ENCODE measurements at regions not wholly inside any gene's neighbourhood (a gene's known extent, or its start where the extent isn't known, plus 50 kb on each side); places are given as distances from the start of the nearest gene placed in this dataset.
A peak's percentile ranks its signal among the peaks of the same experiment; 100 is the strongest.

DNA sequence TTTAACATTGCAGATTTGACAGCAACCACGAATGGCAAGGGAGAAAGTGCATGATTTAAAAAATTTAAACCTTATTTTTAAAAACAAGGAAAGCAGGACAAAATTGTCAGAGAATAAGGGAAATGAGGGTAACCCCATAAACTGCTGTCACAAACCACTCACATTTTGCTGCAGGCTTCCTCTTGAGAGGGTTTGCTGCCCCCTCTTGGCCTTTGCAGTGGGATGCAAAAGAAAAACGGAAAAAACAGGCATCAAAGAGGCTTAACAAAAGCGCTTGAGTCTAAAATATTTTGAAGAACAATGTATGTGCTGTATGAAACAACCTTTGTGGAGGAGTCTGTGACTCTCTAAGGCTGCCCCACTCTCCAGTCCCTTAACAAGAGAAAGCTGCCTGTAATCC lies 91.6 kb downstream of the TMX3 start:
- DNase-seq (ENCODE audit: low spot score), result peak; percentile 83

DNA sequence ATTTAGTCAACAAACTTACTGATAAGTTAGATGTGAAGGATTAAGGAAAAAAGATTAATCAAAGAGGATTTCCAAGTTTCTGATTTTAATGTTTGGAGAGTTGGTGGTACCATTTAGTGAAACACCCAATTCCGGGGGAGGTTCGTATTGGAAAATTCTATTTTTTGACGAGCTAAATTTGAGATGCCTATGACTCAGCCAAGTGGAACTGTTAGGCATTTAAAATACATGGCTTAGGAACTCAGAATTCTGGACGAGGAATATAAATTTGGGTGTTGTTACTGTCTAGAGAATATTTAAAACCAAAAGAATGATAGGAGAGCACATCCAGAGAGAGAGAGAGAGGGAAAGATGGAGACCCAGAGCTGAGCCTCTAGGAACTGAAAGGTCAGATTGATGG lies 103.6 kb downstream of the TMX3 start:
- no peak for DNase-seq (ENCODE audit: low spot score)

DNA sequence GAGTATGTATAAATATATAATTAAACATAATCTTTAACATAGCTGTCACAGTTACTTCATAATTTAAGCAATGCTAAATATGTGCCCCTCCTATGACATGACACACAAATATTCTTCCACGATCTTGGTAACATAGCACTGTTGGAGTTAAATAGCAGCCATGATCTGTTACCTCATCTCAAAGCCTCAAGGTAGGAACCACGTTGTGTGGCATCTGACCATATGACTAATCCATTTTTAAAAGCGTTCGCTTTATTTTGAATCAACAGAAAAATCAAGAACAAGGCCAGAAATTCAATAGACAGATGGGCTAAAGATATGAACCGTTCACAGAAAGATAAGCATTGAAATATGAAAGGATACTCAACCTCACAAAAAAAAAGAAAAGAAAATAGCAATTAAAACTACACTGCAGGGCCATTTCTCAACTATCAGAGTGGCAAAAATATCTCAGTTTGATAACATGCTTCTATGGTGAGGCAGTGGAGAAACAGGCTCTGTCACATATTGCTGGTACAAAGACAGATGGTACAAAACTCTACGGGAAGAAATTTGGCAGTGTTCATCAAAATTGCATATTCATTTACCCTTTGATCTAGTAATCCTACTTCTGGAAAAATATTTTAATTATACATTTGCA lies 105.9 kb downstream of the TMX3 start:
- no peak for DNase-seq (ENCODE audit: low spot score)

DNA sequence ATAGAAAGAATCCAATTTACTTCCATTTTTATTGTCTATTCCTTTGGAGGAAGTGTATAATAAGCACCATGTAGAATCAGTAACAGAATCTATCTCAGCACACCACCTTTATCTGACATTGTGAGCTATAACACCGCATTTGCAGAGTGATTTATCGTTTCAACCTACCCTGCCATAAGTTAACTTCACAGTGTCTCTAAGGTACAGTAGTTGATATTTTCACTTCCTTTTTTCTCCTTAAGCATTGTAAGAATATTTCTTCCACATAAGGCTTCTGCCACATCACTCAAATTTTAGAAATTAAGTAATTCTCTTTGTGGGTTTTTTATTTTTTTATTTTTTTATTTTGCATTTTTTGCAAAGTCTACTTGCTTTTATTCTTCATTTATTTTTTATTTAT lies 107.1 kb downstream of the TMX3 start:
- no peak for DNase-seq (ENCODE audit: low spot score)

DNA sequence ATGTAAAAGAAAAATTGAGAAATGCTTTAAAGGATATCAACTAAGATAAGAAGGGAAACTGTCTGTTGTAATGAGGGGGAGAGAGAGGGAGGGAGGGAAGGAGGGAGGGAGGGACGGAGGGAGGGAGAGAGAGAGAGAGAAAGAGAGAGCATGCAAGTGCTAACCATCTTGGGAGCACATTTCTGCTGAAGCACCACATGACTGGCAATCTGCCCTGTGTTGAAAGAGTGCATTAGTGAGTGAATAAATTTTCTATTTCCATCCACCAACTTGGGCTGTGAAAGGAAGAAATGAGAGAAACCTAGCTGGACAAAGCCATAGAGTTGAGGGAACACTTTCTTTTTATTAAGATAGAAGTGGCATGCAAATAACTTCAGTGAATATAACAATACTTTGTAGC lies 110.7 kb downstream of the TMX3 start:
- DNase-seq (ENCODE audit: low spot score), result no peak

DNA sequence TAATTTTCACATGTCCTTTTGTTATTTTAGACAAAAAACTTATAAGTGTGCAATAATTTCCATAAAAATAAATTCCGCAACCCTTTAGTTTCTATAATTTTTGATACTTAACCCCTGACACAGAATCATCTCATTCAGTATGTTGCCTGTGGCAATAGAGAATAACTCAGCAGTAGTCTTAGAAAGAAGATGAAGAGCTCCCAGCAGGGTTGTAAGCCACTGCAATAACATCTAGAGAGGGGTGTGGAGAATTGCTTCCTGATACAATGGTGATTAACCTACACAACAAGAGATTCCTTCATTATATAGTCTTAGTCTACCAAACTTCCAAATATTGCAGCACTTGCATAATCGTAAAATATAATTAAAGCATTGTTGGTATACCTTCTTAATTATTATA lies 118.9 kb downstream of the TMX3 start:
- no peak for DNase-seq (ENCODE audit: low spot score)

DNA sequence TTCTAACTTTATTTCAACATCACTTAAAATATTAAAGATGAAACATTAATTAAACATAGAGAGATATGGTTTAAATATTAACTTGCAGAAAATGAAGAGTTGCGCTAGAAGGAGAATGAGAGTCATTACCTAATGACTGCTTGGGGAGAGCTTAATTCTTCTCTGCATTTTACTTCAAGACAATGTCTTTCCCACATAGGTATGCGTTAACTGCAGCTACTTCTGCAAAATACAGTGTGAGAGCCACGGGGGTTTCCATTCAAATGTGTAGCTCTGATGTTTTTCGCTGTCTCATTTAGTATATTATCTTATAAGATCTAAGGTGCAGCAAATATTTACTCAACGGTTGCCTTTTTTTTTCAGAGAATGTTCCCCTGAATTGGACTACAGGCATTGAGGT lies 126.7 kb downstream of the TMX3 start:
- no peak for DNase-seq (ENCODE audit: low spot score)

DNA sequence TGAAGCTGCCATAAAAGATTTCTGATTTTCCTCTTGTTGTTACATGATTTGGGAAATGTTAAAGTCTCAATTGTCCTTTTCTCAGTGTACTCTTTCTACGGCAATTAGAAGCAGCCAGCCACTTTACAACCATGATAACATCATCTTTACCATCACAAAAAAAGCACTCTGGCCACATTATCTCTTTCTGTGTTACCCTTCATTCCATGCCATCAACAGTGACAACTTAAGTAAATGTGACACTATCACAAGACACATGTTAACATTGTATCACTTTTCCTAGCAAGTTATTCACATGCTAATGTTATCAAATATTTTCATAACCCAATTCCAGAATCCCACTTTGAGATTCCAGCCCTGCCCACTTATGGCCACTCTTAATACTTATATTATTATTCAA lies 131.2 kb downstream of the TMX3 start:
- DNase-seq (ENCODE audit: low spot score), result no peak

DNA sequence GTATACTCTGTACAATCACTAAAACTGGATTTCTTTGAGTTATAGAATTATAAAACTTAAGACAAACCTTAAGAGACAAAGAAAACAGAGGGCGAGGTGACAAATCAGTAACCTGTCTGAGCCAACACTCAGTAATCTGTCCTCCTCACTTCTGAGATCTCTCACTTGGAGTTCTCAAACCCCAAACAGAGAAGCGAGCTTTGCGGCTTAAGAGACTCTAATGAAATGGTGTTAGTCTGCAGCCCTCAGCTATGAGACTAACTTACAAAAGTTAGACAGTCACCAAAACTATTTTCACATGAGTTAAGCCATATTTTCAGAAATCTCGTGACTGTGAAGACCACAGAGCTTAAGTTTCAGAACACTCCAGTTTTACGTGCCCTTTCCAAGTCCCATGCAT lies 140.6 kb downstream of the TMX3 start:
- no peak for DNase-seq (ENCODE audit: low spot score)

DNA sequence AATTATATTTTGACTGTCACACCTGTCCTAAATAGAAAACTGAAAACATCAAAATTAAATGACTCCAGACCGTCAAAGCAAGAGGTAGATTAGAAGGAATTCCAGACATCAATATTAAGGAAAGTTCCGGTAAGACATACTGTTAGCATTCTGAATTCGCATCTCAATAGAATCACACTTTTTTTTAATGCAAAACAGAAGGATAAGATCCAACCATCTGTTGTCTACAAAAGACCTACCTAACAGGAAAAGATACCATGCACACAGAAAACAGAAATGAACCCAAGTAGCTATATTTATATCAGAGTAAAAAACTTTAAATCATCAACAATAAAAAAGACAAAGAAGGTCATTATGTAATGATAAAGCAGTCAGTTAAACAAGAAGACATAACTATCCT lies 145.0 kb downstream of the TMX3 start:
- no peak for DNase-seq (ENCODE audit: low spot score)

DNA sequence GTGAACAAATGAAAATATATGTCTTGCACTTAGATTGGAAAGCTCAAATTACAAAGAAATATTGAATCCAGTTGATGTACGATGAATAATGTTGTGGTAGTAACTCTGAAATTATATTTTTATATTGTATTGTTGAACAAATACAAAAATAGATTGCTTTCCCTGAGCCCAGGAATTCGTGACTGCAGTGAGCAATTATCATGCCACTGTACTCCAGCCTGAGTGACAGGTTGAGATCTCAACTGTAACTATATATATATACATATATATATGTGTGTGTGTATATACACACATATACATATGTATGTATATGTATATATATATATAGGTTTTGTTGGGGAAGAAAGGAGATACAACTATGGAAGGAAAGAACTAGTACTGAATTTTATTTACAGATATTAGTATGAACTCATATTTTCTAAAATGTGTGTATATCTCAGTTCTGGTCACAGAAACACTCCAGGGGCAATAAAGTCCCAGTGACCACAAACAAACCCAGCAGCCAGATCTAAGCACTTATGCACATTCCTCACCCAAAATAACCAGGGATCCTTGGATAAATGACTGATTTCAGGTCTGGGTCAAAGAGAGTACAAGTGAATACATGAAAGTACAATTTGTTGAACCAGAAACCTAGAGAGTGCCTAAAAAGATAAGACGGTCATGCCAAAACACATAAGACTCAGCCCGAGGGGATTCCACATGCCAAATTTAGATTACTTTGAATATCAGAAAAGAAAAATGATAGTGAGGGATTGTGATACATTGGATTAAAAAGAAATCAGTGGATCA lies 146.3 kb downstream of the TMX3 start:
- no peak for DNase-seq (ENCODE audit: low spot score)

DNA sequence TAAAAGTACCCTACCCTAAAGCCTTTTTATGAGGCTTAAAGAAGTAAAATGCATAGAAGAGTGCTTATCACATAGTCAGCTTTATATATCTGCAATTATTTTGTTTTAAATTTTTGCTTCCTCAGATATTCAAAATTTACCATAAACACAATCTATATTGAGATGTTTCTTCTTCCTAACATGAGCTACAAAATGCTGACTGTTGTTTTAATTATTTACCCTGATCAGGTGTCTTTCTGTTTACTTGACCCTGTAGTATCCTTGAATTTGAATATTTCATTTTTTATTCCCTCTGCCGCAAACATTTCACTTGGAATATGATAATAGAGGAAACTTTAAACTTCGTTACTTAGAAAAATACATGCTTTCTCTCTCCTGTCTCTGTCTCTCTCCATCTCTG lies 147.9 kb downstream of the TMX3 start:
- no peak for DNase-seq (ENCODE audit: low spot score)

DNA sequence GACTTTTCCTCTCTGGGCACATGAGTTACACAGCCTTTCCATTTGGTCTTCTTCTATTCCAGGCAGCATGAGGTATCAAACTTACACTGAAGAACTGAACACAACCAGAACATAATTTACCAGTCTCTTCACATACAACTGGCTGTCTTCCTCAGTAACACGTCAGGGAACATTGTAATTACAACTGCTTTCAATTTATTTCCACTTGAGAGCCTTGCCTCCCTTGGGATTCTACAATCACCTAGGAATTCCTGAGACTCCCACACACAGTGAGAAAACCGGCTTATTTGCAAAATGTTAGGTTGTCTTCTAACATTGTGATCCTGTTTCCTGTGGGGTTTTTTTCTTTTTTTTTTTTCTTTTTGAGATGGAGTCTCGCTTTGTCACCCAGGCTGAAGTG lies 149.9 kb downstream of the TMX3 start:
- no peak for DNase-seq (ENCODE audit: low spot score)

DNA sequence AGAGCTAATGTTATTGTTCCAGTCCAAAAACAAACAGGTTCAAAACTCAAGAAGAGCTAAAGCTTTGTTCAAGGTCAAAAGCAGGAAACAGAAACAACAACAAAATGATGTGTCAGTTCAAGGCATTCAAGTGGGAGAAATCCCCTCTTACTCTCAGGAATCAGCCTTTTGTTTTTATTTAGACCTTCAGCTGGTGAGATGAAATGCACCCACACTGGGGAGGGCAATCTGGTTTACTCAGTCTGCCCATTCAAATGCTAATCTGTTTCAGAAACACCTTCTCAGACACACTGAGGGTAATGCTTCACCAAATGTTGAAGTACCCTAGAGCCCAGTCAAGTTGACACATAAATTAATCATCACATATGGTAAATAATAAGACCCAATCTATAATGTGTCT lies 150.6 kb downstream of the TMX3 start:
- no peak for DNase-seq (ENCODE audit: low spot score)

DNA sequence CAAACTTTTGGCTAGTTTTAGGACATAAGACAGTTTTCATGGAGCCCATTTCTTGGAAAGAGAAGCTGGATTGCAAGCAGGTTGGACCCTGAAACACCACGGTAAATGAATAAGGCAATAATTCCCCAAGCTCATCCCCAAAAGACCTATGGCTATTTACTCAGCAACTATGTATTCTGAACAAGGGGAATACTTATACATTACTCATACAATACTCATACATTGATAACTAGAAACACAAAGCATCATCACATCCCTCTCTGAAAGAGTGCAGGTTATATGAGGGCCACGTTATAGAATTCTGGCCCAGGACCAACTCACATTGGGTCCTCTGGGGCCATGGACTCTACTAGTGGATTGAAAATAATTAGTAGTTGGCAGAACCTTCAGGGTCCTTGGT lies 154.8 kb downstream of the TMX3 start:
- DNase-seq (ENCODE audit: low spot score), result no peak

DNA sequence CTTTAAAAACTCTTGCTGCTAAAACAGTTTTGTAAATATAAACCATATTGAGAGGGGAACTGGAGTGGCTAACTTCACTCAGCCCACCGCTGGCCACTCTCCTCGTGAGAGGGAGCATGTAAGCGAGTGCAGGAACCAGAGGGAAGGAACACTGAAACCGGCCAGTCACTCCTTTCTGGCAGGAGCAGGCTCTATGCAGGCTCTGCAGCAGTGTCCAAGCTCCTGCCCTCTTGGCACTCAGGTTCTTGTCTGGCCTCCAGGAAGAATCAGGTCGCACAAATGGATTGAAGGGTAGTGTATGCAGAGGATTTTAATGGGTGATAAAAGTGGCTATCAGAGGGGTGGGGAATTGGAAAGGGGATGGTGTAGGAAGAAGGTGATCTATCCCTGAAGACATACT lies 157.7 kb downstream of the TMX3 start:
- no peak for DNase-seq (ENCODE audit: low spot score)

DNA sequence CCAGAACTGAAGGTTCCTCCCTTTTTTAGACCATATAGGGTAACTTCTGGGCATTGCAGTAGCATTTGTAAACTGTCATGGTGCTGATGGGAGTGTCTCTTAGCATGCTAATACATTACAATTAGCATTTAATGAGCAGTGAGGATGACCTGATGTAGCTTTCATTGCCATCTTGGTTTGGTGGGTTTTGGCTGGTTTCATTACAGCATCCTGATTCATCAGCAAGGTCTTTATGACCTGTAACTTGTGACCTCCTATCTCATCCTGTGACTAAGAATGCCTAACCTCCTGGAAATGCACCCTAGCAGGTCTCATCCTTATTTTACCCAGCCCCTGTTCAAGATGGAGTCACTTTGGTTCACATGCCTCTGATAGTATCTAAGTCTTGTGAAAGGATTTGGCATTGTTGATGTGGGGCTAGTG lies 159.0 kb downstream of the TMX3 start:
- no peak for DNase-seq (ENCODE audit: low spot score)

DNA sequence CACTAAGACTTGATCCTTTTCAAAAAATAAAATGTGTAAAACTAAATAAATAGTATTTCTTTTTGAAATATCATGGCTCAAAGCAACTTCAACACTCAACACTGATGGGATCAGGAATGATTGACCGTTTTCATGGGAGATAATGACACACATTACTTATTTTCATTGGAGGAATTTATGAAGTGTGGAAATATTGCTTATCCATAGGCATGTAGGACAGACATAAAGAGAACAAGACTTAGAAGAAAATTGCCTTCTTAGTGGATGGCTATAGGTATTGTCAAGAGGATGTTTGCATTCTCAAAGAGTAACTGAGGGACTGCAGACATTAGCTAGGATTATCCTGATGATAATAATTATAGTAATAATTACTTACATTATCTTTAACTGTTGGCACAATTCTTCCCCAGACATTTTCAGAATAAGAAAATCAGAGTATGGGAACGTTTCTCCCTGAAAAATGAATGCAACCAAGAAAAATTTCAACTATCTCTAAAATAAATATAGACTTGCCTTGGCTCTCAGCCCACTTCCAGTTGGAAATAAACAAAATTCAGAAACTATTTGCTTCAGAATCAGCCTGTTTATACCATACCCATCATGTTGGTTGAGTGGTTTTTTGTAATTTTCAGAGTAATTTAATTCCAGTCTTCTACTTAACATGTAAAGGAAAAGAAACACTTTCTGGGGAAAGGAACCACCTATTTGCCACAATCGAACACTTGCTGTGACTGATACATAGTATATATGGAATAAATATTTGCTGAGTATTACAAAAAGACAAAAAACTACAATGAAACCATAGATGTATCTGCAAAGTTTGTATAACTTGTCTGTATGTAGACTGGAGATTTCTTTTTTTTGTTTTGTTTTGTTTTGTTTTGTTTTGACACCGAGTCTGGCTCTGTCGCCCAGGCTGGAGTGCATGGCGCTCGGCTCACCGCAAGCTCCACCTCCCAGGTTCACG lies 165.7 kb downstream of the TMX3 start:
- no peak for DNase-seq (ENCODE audit: low spot score)

DNA sequence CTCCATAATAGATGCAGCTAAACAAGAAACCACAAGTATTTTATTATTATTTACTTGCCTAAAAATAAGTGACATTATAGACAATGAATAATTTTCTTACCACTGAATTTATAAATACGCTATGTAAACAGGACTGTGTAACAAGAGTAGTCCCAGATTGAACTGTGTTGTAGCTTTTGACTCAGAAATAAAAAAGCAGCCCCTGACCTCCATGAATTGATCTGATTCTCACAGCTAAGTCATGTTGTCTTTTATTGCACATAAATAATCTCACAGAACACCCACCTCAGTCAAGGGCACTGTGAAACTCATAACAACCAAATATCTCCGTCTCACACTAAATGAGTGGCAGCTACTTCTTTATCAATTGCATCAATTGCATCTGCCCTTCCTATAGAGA lies 171.6 kb downstream of the TMX3 start:
- no peak for DNase-seq (ENCODE audit: low spot score)

DNA sequence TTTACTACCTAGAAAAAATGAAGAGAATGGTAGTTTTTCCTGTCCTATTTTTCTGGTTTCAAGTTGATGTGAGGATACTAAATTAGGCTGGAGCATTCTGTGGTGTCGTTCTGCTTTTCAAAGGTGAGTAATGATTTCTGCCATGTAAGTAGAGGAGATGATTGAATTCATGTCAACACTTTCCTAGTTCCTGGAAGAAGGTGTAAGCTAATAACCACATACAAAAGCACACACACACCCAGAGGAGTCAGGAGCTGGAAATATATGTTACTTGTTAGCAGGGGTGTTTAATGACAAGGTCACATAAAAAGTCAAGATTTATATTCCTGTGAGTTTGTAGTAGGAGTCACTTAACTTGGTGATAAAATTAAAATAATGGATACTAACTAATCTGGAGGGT lies 172.1 kb downstream of the TMX3 start:
- DNase-seq (ENCODE audit: low spot score), result no peak

DNA sequence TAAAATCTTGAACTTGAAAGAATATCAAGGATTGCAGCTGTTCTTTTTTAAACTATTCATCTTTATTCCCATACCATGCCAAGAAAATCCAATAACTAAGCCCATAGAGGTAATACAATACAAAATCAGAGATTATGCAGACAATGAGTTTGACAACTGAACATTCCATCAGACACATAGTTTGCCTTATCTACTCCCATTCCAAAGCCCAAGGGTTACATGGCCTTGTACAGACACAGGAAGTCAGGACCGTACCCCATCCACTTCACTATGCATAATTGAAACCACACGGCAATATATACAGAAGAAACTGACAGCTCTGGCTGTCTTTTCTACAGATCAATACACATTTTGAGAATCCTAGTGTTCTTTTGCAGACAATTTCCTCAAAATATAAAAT lies 181.3 kb downstream of the TMX3 start:
- DNase-seq (ENCODE audit: low spot score), result no peak

DNA sequence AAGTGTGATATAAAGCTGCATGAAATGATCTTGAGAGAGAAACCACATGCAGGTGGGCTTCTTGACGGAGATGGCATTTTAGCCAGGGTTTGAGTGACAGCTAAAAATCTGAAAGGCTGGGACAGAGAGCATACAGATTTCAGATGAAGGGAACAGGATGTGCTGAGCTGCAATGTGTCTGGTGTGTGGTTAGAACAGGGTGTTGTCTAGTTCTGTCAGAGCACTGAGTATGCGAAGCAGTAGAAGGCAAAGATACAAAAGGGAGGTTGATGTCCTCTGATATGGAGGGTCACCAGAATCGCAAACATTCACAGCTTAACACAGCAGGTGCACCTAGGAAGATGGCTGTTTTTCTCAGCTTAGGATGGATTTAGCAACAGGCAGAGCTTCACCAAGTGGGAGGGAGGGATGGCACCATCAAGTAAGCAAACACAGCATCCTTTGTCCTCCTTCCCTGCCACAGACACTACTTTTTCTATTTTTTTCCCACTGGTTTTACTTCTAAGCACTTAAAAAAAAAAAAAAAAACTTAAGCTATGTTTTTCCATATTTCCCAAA lies 182.5 kb downstream of the TMX3 start:
- peak; percentile 79 for DNase-seq (ENCODE audit: low spot score)

DNA sequence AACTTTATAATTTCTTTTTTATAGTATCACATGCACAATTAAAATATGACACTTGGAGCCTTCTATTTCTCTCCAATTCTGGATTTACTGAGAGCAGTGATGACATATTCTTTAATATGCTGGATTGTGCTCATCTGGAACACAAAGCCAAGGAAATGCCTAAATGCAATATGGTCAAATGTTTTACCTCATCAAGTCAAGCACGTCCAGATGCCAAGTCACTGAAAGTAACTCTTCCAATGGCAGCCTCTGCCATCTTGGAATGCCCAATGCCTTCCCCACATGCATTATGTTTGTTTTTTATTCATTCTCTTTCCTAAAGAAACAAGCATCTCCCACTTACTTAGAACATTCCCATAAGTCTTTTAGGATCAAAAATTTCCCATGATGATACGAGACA lies 189.8 kb downstream of the TMX3 start:
- no peak for DNase-seq (ENCODE audit: low spot score)

Measured in pons (tissue), 1 donor.